GM12872 (cell line): ENCODE measurements at regions not wholly inside any gene's neighbourhood (a gene's known extent, or its start where the extent isn't known, plus 50 kb on each side); places are given as distances from the start of the nearest gene placed in this dataset.

Experiments
- CTCF ChIP-seq: IDR thresholded peaks from 3 replicates; pipeline ENCODE4 v1.5.1; 2011; ENCODE audit warnings: low read depth, mild to moderate bottlenecking, low read length, moderate library complexity; ENCODE audit not compliant: insufficient read depth

GRCh38 chr22:23384431-23384830 is 195.7 kb downstream of the IGLL1 start:
- no peak for TF ChIP-seq CTCF

DNA sequence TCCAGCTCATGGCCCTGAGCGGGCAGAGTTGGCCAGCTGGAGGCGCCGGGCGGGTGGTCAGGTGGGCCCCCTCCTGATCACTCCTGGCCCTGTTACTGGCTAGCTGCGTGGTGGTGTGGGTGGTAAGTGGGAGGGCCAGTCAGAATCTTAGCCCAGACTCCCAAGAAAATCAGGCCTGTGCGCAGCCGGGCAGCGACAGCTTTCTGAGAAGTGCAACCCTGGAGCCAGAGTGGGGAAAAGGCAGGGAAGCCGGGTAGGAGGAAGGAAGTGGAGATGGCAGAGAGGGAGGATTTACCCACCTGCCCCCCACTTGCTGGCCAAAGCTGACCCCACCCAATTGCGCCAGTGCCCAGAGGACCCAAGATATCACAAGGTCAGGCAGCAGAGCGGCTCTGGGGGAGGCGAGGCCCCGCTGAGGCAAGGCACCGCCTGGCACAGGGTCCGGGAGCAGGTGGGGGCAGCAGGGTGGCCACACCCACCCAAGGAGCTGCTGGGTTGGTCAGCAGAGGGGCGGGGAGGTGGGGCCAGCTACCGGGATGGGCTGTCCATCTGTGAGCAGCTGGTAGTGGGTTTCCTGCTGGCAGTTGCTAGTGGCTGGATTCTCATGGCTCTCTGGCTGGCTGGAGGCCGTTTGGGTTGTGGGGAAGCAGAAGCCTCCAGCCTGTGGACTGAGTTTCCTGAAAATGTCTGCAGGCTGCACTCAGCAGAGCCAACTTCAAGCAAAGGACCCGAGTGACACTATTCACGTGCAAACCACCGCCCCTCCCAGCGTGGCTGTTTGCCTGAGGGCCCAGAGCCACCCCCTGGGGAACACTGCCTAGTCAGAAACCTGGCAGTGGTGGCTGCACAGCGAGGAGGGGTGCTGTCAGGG is 196.4 kb downstream of the IGLL1 start:
- TF ChIP-seq CTCF, result no peak

GRCh38 chr22:23382428-23383218 is 197.5 kb downstream of the IGLL1 start:
- no peak for TF ChIP-seq CTCF

DNA sequence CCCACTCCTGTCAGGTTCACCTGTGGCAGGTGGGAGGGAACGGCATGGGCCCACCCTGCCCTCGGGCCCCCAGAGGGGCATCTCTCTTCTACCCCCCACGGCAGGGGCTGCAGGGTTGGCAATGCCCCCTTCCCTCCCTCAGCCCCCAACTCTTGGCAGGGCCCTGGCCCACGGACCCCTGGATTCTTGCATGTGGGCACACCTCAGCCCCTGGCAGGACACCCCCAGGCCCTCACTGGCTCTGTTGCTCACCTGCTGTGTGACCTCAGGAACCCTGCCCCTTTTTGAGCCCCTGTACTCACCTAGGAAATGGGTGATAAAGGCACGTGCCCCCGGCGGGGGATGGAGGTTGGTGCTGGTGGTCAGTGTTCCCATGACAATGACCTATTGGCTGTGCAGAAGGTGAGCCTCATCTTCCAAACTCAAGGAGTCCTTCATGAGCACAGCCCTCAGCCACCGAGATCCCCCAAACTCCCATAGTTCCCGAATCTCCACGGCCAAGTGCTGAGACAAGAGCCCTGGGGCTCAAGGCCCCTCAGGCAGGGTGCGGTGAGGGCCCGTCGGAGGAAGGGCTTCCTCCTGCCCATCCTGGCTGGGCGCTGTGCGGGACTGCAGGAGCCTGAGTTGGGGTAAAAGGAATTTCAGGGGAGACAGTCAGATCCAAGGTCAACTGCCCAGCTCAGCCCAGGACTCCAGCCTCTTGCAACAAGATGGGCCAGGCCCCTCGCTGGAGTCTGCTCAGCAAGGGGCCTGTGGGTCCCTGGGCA is 198.2 kb downstream of the IGLL1 start:
- no peak for TF ChIP-seq CTCF

GRCh38 chr22:23380911-23381310 is 199.2 kb downstream of the IGLL1 start:
- TF ChIP-seq CTCF, result no peak

- TF ChIP-seq CTCF, result no peak
Measured at GRCh38 chr22:23380230-23380573, 199.9 kb downstream of the IGLL1 start.

DNA sequence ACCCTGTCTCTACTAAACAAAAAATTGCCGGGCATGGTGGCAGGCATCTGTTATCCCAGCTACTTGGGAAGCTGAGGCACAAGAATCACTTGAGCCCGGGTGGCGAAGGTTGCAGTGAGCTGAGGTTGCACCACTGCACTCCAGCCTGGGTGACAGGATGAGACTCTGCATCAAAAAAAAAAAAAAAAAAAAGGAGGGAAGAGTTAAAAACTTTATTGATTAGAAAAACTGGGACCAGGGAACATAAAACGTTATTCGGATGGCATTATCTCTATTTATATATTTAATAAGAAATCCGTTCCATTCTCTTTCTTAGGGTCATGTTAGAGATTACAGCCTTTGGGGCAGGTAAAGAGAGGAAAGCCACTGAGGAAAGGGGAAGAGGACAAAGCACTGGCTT is 197.5 kb downstream of the BCR start:
- no peak for TF ChIP-seq CTCF
